ENCODE measurements at regions not wholly inside any gene's neighbourhood (a gene's known extent, or its start where the extent isn't known, plus 50 kb on each side); places are given as distances from the start of the nearest gene placed in this dataset.

GRCh38 chr18:24757134-24757533, 296.7 kb downstream of the HRH4 start:
- TF ChIP-seq CTCF (conservative IDR thresholded peaks at IDR 0.05) (no peak), ZFX (IDR thresholded peaks at IDR 0.05) (no peak)
